K562 (cell line): ENCODE measurements at regions not wholly inside any gene's neighbourhood (a gene's known extent, or its start where the extent isn't known, plus 50 kb on each side); places are given as distances from the start of the nearest gene placed in this dataset.

Experiments used
- EP300 ChIP-seq: IDR thresholded peaks from 2 replicates; pipeline ENCODE4 v1.6.1; 2012; ENCODE audit warnings: low read length, improper control_type of control experiment
- HDGF ChIP-seq: fragments of 450-650 bp; IDR thresholded peaks from 2 replicates; pipeline ENCODE4 v1.6.1; 2016
- POLR2G ChIP-seq: fragments of 200-400 bp; formaldehyde crosslinking; IDR thresholded peaks from 2 replicates; pipeline ENCODE4 v1.6.1; 2017; ENCODE audit warnings: low read depth, mild to moderate bottlenecking, antibody characterized with exemption, low read length, moderate library complexity
- SREBF1 ChIP-seq: fragments of 150-350 bp; IDR thresholded peaks from 2 replicates; pipeline ENCODE4 v1.6.1; 2014; ENCODE audit warnings: antibody characterized with exemption, low read depth, low read length, borderline replicate concordance
- TEAD4 ChIP-seq, 2 experiments: sonication (generic) in 1 of 2; formaldehyde crosslinking in 1 of 2; IDR thresholded peaks; 2 replicates each; pipeline versions ENCODE4 v1.6.1 to v1.8.0; 2012 to 2022; ENCODE audit warnings: borderline replicate concordance in 1 of 2, inconsistent platforms in 1 of 2, low read length in 1 of 2, mild to moderate bottlenecking in 1 of 2, missing genetic modification reagents in 1 of 2
- ZNF280B ChIP-seq: fragments of 250-450 bp; sonication (Bioruptor Pico); IDR thresholded peaks from 2 replicates; pipeline ENCODE4 v1.5.1; 2021; ENCODE audit warnings: mild to moderate bottlenecking
- TF ChIP-seq, protein P1 (sequence below), 3 experiments: IDR thresholded peaks in 2 of 3; conservative IDR thresholded peaks in 1 of 3; 2 replicates each; pipeline ENCODE4 v1.5.1; 2011 to 2012; ENCODE audit warnings: low read length in 3 of 3, mild to moderate bottlenecking in 3 of 3, control low read depth in 2 of 3, improper control_type of control experiment in 1 of 3, inconsistent platforms in 1 of 3, low read depth in 1 of 3, mixed read lengths in 1 of 3, moderate library complexity in 1 of 3; ENCODE audit not compliant: insufficient read depth in 2 of 3
- TF ChIP-seq, protein P2 (sequence below): sonication (generic); formaldehyde crosslinking; IDR thresholded peaks from 2 replicates; pipeline ENCODE4 v1.8.0; 2023; ENCODE audit warnings: mild to moderate bottlenecking, missing genetic modification reagents

GRCh38 chr6:148213366-148213765, 129.3 kb upstream of the SASH1 start:
- TF ChIP-seq, protein P1, sequence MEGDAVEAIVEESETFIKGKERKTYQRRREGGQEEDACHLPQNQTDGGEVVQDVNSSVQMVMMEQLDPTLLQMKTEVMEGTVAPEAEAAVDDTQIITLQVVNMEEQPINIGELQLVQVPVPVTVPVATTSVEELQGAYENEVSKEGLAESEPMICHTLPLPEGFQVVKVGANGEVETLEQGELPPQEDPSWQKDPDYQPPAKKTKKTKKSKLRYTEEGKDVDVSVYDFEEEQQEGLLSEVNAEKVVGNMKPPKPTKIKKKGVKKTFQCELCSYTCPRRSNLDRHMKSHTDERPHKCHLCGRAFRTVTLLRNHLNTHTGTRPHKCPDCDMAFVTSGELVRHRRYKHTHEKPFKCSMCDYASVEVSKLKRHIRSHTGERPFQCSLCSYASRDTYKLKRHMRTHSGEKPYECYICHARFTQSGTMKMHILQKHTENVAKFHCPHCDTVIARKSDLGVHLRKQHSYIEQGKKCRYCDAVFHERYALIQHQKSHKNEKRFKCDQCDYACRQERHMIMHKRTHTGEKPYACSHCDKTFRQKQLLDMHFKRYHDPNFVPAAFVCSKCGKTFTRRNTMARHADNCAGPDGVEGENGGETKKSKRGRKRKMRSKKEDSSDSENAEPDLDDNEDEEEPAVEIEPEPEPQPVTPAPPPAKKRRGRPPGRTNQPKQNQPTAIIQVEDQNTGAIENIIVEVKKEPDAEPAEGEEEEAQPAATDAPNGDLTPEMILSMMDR (IDR thresholded peaks at IDR 0.05 in 2 of 3, conservative IDR thresholded peaks at IDR 0.05 in 1 of 3; ENCODE audit: insufficient read depth in 2 of 3, low read depth in 1 of 3, low read length in 3 of 3), result no peak
- no peak for TF ChIP-seq HDGF
- no peak for TF ChIP-seq TEAD4 (IDR thresholded peaks at IDR 0.05; ENCODE audit: low read length)
- TF ChIP-seq TEAD4 (CRISPR knock-in tag; IDR thresholded peaks at IDR 0.05; ENCODE audit: borderline replicate concordance), result no peak
- TF ChIP-seq SREBF1, result no peak
- no peak for TF ChIP-seq EP300
- TF ChIP-seq POLR2G, result no peak
- no peak for TF ChIP-seq ZNF280B (CRISPR knock-in tag)
- TF ChIP-seq, protein P2, sequence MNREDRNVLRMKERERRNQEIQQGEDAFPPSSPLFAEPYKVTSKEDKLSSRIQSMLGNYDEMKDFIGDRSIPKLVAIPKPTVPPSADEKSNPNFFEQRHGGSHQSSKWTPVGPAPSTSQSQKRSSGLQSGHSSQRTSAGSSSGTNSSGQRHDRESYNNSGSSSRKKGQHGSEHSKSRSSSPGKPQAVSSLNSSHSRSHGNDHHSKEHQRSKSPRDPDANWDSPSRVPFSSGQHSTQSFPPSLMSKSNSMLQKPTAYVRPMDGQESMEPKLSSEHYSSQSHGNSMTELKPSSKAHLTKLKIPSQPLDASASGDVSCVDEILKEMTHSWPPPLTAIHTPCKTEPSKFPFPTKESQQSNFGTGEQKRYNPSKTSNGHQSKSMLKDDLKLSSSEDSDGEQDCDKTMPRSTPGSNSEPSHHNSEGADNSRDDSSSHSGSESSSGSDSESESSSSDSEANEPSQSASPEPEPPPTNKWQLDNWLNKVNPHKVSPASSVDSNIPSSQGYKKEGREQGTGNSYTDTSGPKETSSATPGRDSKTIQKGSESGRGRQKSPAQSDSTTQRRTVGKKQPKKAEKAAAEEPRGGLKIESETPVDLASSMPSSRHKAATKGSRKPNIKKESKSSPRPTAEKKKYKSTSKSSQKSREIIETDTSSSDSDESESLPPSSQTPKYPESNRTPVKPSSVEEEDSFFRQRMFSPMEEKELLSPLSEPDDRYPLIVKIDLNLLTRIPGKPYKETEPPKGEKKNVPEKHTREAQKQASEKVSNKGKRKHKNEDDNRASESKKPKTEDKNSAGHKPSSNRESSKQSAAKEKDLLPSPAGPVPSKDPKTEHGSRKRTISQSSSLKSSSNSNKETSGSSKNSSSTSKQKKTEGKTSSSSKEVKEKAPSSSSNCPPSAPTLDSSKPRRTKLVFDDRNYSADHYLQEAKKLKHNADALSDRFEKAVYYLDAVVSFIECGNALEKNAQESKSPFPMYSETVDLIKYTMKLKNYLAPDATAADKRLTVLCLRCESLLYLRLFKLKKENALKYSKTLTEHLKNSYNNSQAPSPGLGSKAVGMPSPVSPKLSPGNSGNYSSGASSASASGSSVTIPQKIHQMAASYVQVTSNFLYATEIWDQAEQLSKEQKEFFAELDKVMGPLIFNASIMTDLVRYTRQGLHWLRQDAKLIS (CRISPR knock-in tag), result no peak
